H9 (cell line): ENCODE measurements at regions not wholly inside any gene's neighbourhood (a gene's known extent, or its start where the extent isn't known, plus 50 kb on each side); places are given as distances from the start of the nearest gene placed in this dataset.

ENCODE experiments used
- DNase-seq: peaks from one replicate; pipeline ENCODE4 v3.0.0-alpha.2; 2017
- H2AFZ ChIP-seq: one replicate; pipeline ENCODE4 v1.6.1; 2013; ENCODE audit warnings: mild to moderate bottlenecking, low read length, control low read depth, moderate library complexity
- H2AK5ac ChIP-seq: 2 replicates; pipeline ENCODE4 v1.6.1; 2013; ENCODE audit warnings: low read length, control low read depth, mixed read lengths; ENCODE audit not compliant: insufficient read length
- H2BK120ac ChIP-seq: one replicate; pipeline ENCODE4 v1.6.1; 2013; ENCODE audit warnings: low read depth, mild to moderate bottlenecking, low read length, control low read depth, inconsistent platforms; ENCODE audit not compliant: poor library complexity, severe bottlenecking
- H2BK12ac ChIP-seq: 2 replicates; pipeline ENCODE4 v1.6.1; 2013; ENCODE audit warnings: low read length, control low read depth, mixed read lengths, low read depth; ENCODE audit not compliant: insufficient read length
- H2BK15ac ChIP-seq: 2 replicates; pipeline ENCODE4 v1.6.1; 2013; ENCODE audit warnings: low read depth, low read length, control low read depth
- H2BK20ac ChIP-seq: one replicate; pipeline ENCODE4 v1.6.1; 2013; ENCODE audit warnings: low read depth, mild to moderate bottlenecking, low read length, control low read depth, inconsistent platforms; ENCODE audit not compliant: poor library complexity, severe bottlenecking
- H2BK5ac ChIP-seq: 2 replicates; pipeline ENCODE4 v1.6.1; 2013; ENCODE audit warnings: low read length, control low read depth, mixed read lengths; ENCODE audit not compliant: insufficient read length
- H3K14ac ChIP-seq: 2 replicates; pipeline ENCODE4 v1.6.1; 2013; ENCODE audit warnings: low read length, control low read depth; ENCODE audit not compliant: insufficient read depth
- H3K18ac ChIP-seq: 2 replicates; pipeline ENCODE4 v1.6.1; 2013; ENCODE audit warnings: low read depth, mild to moderate bottlenecking, mixed read lengths, low read length, control low read depth; ENCODE audit not compliant: insufficient read length
- H3K23ac ChIP-seq: 2 replicates; pipeline ENCODE4 v1.6.1; 2013; ENCODE audit warnings: low read length, control low read depth, mixed read lengths, low read depth; ENCODE audit not compliant: insufficient read length
- H3K23me2 ChIP-seq: 2 replicates; pipeline ENCODE4 v1.6.1; 2013; ENCODE audit warnings: low read depth, mild to moderate bottlenecking, mixed read lengths, low read length, control low read depth; ENCODE audit not compliant: insufficient read length, poor library complexity, severe bottlenecking
- H3K27ac ChIP-seq: 2 replicates; pipeline ENCODE4 v1.5.1; 2013; ENCODE audit warnings: low read length, control low read depth, mixed read lengths, low read depth; ENCODE audit not compliant: insufficient read length
- H3K27me3 ChIP-seq: 2 replicates; pipeline ENCODE4 v1.6.1; 2013; ENCODE audit warnings: low read length, control low read depth, inconsistent platforms; ENCODE audit not compliant: insufficient read depth
- H3K4ac ChIP-seq: 2 replicates; pipeline ENCODE4 v1.6.1; 2013; ENCODE audit warnings: low read depth, mild to moderate bottlenecking, control low read depth, inconsistent platforms, low read length, moderate library complexity
- H3K4me1 ChIP-seq: 2 replicates; pipeline ENCODE4 v1.6.1; 2013; ENCODE audit warnings: low read length, control low read depth, inconsistent platforms; ENCODE audit not compliant: insufficient read depth
- H3K4me2 ChIP-seq: 2 replicates; pipeline ENCODE4 v1.6.1; 2013; ENCODE audit warnings: low read length, control low read depth, mixed read lengths; ENCODE audit not compliant: insufficient read length, insufficient read depth
- H3K56ac ChIP-seq: 2 replicates; pipeline ENCODE4 v1.6.1; 2013; ENCODE audit warnings: low read depth, mild to moderate bottlenecking, mixed read lengths, low read length, control low read depth; ENCODE audit not compliant: insufficient read length
- H3K79me1 ChIP-seq: 2 replicates; pipeline ENCODE4 v1.6.1; 2013; ENCODE audit warnings: low read depth, mild to moderate bottlenecking, moderate library complexity, low read length, control low read depth, inconsistent platforms; ENCODE audit not compliant: insufficient read depth, poor library complexity, severe bottlenecking
- H3K79me2 ChIP-seq: 2 replicates; pipeline ENCODE4 v1.6.1; 2013; ENCODE audit warnings: low read length, control low read depth, inconsistent platforms; ENCODE audit not compliant: insufficient read depth
- H3K9ac ChIP-seq: 2 replicates; pipeline ENCODE4 v1.6.1; 2013; ENCODE audit warnings: low read length, control low read depth, mixed read lengths; ENCODE audit not compliant: insufficient read length; ENCODE audit errors: extremely low read depth
- H3K9me3 ChIP-seq: one replicate; pipeline ENCODE4 v1.6.1; 2013; ENCODE audit warnings: low read depth, low read length, inconsistent platforms; ENCODE audit not compliant: control insufficient read depth
- H3T11ph ChIP-seq: one replicate; pipeline ENCODE4 v1.6.1; 2013; ENCODE audit warnings: mild to moderate bottlenecking, low read length, control low read depth, inconsistent platforms
- H4K20me1 ChIP-seq: one replicate; pipeline ENCODE4 v1.6.1; 2013; ENCODE audit not compliant: control insufficient read depth, insufficient read length, insufficient read depth
- H4K5ac ChIP-seq: 2 replicates; pipeline ENCODE4 v1.6.1; 2013; ENCODE audit warnings: low read depth, mild to moderate bottlenecking, mixed read lengths, low read length, control low read depth; ENCODE audit not compliant: insufficient read length
- H4K8ac ChIP-seq: replicated peaks from 2 replicates; pipeline ENCODE4 v1.6.1; 2013; ENCODE audit warnings: low read length, control low read depth, mixed read lengths, low read depth; ENCODE audit not compliant: insufficient read length
- H4K91ac ChIP-seq: 2 replicates; pipeline ENCODE4 v1.6.1; 2013; ENCODE audit warnings: low read depth, mild to moderate bottlenecking, moderate library complexity, mixed read lengths, low read length, control low read depth; ENCODE audit not compliant: insufficient read length
- H3K27ac Mint-ChIP-seq, 3 experiments: 2 replicates in 2 of 3; 3 replicates in 1 of 3; pipeline ENCODE4 v1.8.0; 2020 to 2021; ENCODE audit warnings: mixed read lengths in 3 of 3, mild to moderate bottlenecking in 1 of 3, moderate library complexity in 1 of 3
- H3K27me3 Mint-ChIP-seq: 2 replicates; pipeline ENCODE4 v1.8.0; 2021; ENCODE audit warnings: low read depth, mild to moderate bottlenecking, moderate library complexity, mixed read lengths
- H3K36me3 Mint-ChIP-seq, 3 experiments: 2 replicates in 2 of 3; 3 replicates in 1 of 3; pipeline ENCODE4 v1.8.0; 2020 to 2021; ENCODE audit warnings: low read depth in 3 of 3, mixed read lengths in 3 of 3; ENCODE audit not compliant: insufficient read depth in 1 of 3
- H3K4me1 Mint-ChIP-seq, 2 experiments: 2 replicates each; pipeline ENCODE4 v1.8.0; 2020; ENCODE audit warnings: mixed read lengths in 2 of 2
- H3K4me3 Mint-ChIP-seq, 2 experiments: 2 replicates in 1 of 2; 3 replicates in 1 of 2; pipeline ENCODE4 v1.8.0; 2020 to 2021; ENCODE audit warnings: mild to moderate bottlenecking in 2 of 2, mixed read lengths in 2 of 2, moderate library complexity in 1 of 2
- H3K9me3 Mint-ChIP-seq, 2 experiments: 2 replicates in 1 of 2; 3 replicates in 1 of 2; pipeline ENCODE4 v1.8.0; 2020; ENCODE audit warnings: mild to moderate bottlenecking in 2 of 2, mixed read lengths in 2 of 2, moderate library complexity in 1 of 2
- CTCF ChIP-seq: fragments of 200-600 bp; sonication (generic); conservative IDR thresholded peaks from 3 replicates; pipeline ENCODE4 v1.8.0; 2021; ENCODE audit warnings: antibody characterized with exemption, mild to moderate bottlenecking
- WGBS: extraction: QIAGEN DNeasy Blood & Tissue Kit; methylation state at CpG from one replicate; pipeline ENCODE4 v1.1.7; 2013; ENCODE audit warnings: missing lambda C conversion rate, low lambda C conversion rate, mixed read lengths; ENCODE audit not compliant: insufficient read length; ENCODE audit errors: extremely low coverage; 5-methylcytosine and 5-hydroxymethylcytosine counted together

GRCh38 chr12:118480235-118480634 lies 103.9 kb downstream of the SUDS3 start:
- Histone ChIP-seq H4K8ac (no peak overlapping the region), H3K18ac (no peak overlapping the region), H2BK15ac (no peak overlapping the region), H3K4ac (no peak overlapping the region), H3K79me2 (no peaks in the 10 kb centered on the region), H4K91ac (no peak overlapping the region), H3K23me2 (no peaks in the 10 kb centered on the region), H3K27ac (no peak overlapping the region), H3T11ph (no peak overlapping the region), H3K4me1 (no peaks in the 10 kb centered on the region), H2AK5ac (no peak overlapping the region), H2BK120ac (no peak overlapping the region), H2BK20ac (no peak overlapping the region), H3K79me1 (no peaks in the 10 kb centered on the region), H3K9ac (no peak overlapping the region), H3K4me2 (no peak overlapping the region), H3K14ac (no peak overlapping the region), H3K9me3 (no peaks in the 10 kb centered on the region), H2BK5ac (no peak overlapping the region), H3K56ac (no peak overlapping the region), H2AFZ (no peak overlapping the region), H2BK12ac (no peak overlapping the region), H4K20me1 (no peaks in the 10 kb centered on the region), H3K27me3 (no peaks in the 10 kb centered on the region), H4K5ac (no peak overlapping the region), H3K23ac (no peak overlapping the region)
- DNase-seq, result no peak
- TF ChIP-seq CTCF, result no peak
- no peak overlapping the region for H3K4me3 Mint-ChIP-seq
- WGBS, result no CpG with 5 or more reads among the region's 4 CpGs
- no peak overlapping the region for H3K27ac Mint-ChIP-seq
- no peaks in the 10 kb centered on the region for H3K4me1 Mint-ChIP-seq
- no peaks in the 10 kb centered on the region; the same call in 1 of the 2 replicates for H3K27me3 Mint-ChIP-seq
- no peaks in the 10 kb centered on the region; a peak in 2 of 7 replicates for H3K36me3 Mint-ChIP-seq
- no peaks in the 10 kb centered on the region; a peak in 3 of 5 replicates for H3K9me3 Mint-ChIP-seq
